K562 (cell line): ENCODE measurements at regions not wholly inside any gene's neighbourhood (a gene's known extent, or its start where the extent isn't known, plus 50 kb on each side); places are given as distances from the start of the nearest gene placed in this dataset.

Experiments
- ARHGAP35 ChIP-seq: fragments of 450-650 bp; IDR thresholded peaks from 2 replicates; pipeline ENCODE4 v1.6.1; 2018; ENCODE audit not compliant: partially characterized antibody
- CXXC5 ChIP-seq: fragments of 250-450 bp; sonication (Bioruptor Pico); IDR thresholded peaks from 2 replicates; pipeline ENCODE4 v1.8.0; 2022; ENCODE audit warnings: inconsistent platforms, mild to moderate bottlenecking, moderate library complexity
- EZH2 ChIP-seq: IDR thresholded peaks from 2 replicates; pipeline ENCODE4 v1.6.1; 2012; ENCODE audit warnings: low read depth, mild to moderate bottlenecking, inconsistent platforms, low read length, borderline replicate concordance
- HOMEZ ChIP-seq: fragments of 250-450 bp; sonication (Bioruptor Pico); IDR thresholded peaks from 2 replicates; pipeline ENCODE4 v1.4.0; 2020; ENCODE audit warnings: mild to moderate bottlenecking, moderate library complexity
- MAZ ChIP-seq, 2 experiments: fragments of 450-650 bp in 1 of 2; sonication (generic) in 1 of 2; formaldehyde crosslinking; IDR thresholded peaks in 1 of 2; conservative IDR thresholded peaks in 1 of 2; 2 replicates each; pipeline versions ENCODE4 v1.4.0 to v1.5.0; 2020; ENCODE audit warnings: mild to moderate bottlenecking in 1 of 2, missing genetic modification reagents in 1 of 2
- NCOA1 ChIP-seq: fragments of 450-650 bp; IDR thresholded peaks from 2 replicates; pipeline ENCODE4 v1.6.1; 2016; ENCODE audit warnings: low read depth
- NFXL1 ChIP-seq: fragments of 450-650 bp; formaldehyde crosslinking; IDR thresholded peaks from 2 replicates; pipeline ENCODE4 v1.4.0; 2021; ENCODE audit warnings: mild to moderate bottlenecking
- POLR2AphosphoS5 ChIP-seq: IDR thresholded peaks from 2 replicates; pipeline ENCODE4 v1.6.1; 2011; ENCODE audit warnings: mild to moderate bottlenecking, low read depth, low read length, moderate library complexity; ENCODE audit not compliant: control insufficient read depth, insufficient read depth
- SMARCB1 ChIP-seq: IDR thresholded peaks from 2 replicates; pipeline ENCODE4 v1.6.1; 2011; ENCODE audit warnings: improper control_type of control experiment, low read depth; ENCODE audit not compliant: insufficient read length
- SRF ChIP-seq, 2 experiments: fragments of 250-450, 450-650 bp in 1 of 2; sonication (Bioruptor Pico) in 1 of 2; sonication (generic) in 1 of 2; formaldehyde crosslinking; IDR thresholded peaks; 2 replicates each; pipeline versions ENCODE4 v1.5.0 to v1.5.1; 2020 to 2022; ENCODE audit warnings: mild to moderate bottlenecking in 1 of 2, missing genetic modification reagents in 1 of 2
- ZBTB1 ChIP-seq: sonication (generic); formaldehyde crosslinking; IDR thresholded peaks from 2 replicates; pipeline ENCODE4 v1.8.1; 2023; ENCODE audit warnings: missing genetic modification reagents, low read depth, mild to moderate bottlenecking, borderline replicate concordance
- ZNF644 ChIP-seq: fragments of 200-800 bp; sonication (Bioruptor generic); IDR thresholded peaks from 2 replicates; pipeline ENCODE4 v1.6.1; 2016; ENCODE audit warnings: low read depth, missing genetic modification characterization, missing compliant biosample characterization
- TF ChIP-seq, protein P1 (sequence below), 3 experiments: IDR thresholded peaks in 2 of 3; conservative IDR thresholded peaks in 1 of 3; 2 replicates each; pipeline ENCODE4 v1.5.1; 2011 to 2012; ENCODE audit warnings: low read length in 3 of 3, mild to moderate bottlenecking in 3 of 3, control low read depth in 2 of 3, improper control_type of control experiment in 1 of 3, inconsistent platforms in 1 of 3, low read depth in 1 of 3, mixed read lengths in 1 of 3, moderate library complexity in 1 of 3; ENCODE audit not compliant: insufficient read depth in 2 of 3
- TF ChIP-seq, protein P2 (sequence below): fragments of 450-650 bp; formaldehyde crosslinking; IDR thresholded peaks from 2 replicates; pipeline ENCODE4 v1.4.0; 2020; ENCODE audit warnings: mild to moderate bottlenecking, mixed read lengths

- TF ChIP-seq, protein P1, sequence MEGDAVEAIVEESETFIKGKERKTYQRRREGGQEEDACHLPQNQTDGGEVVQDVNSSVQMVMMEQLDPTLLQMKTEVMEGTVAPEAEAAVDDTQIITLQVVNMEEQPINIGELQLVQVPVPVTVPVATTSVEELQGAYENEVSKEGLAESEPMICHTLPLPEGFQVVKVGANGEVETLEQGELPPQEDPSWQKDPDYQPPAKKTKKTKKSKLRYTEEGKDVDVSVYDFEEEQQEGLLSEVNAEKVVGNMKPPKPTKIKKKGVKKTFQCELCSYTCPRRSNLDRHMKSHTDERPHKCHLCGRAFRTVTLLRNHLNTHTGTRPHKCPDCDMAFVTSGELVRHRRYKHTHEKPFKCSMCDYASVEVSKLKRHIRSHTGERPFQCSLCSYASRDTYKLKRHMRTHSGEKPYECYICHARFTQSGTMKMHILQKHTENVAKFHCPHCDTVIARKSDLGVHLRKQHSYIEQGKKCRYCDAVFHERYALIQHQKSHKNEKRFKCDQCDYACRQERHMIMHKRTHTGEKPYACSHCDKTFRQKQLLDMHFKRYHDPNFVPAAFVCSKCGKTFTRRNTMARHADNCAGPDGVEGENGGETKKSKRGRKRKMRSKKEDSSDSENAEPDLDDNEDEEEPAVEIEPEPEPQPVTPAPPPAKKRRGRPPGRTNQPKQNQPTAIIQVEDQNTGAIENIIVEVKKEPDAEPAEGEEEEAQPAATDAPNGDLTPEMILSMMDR (IDR thresholded peaks at IDR 0.05 in 2 of 3, conservative IDR thresholded peaks at IDR 0.05 in 1 of 3; ENCODE audit: insufficient read depth in 2 of 3, low read depth in 1 of 3, low read length in 3 of 3): no peak
- TF ChIP-seq CXXC5 (CRISPR knock-in tag) (no peak), NCOA1 (no peak), SRF (CRISPR knock-in tag; IDR thresholded peaks at IDR 0.05) (no peak), ARHGAP35 (no peak), MAZ (CRISPR knock-in tag; conservative IDR thresholded peaks at IDR 0.05 in 1 of 2, IDR thresholded peaks at IDR 0.05 in 1 of 2) (no peak), NFXL1 (CRISPR knock-in tag) (no peak), POLR2AphosphoS5 (no peak), HOMEZ (CRISPR knock-in tag) (no peak), ZNF644 (tag) (no peak), ZBTB1 (CRISPR knock-in tag) (no peak), SMARCB1 (no peak), EZH2 (no peak)
- TF ChIP-seq, protein P2, sequence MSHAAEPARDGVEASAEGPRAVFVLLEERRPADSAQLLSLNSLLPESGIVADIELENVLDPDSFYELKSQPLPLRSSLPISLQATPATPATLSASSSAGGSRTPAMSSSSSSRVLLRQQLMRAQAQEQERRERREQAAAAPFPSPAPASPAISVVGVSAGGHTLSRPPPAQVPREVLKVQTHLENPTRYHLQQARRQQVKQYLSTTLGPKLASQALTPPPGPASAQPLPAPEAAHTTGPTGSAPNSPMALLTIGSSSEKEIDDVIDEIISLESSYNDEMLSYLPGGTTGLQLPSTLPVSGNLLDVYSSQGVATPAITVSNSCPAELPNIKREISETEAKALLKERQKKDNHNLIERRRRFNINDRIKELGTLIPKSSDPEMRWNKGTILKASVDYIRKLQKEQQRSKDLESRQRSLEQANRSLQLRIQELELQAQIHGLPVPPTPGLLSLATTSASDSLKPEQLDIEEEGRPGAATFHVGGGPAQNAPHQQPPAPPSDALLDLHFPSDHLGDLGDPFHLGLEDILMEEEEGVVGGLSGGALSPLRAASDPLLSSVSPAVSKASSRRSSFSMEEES: no peak
Observed at GRCh38 chr12:127678945-127679344, 588.0 kb upstream of the TMEM132C start.
